IMR-90 (cell line): ENCODE measurements at regions not wholly inside any gene's neighbourhood (a gene's known extent, or its start where the extent isn't known, plus 50 kb on each side); places are given as distances from the start of the nearest gene placed in this dataset.

Experiments
- BHLHE40 ChIP-seq: fragments of 150-350 bp; IDR thresholded peaks from 2 replicates; pipeline ENCODE4 v1.6.1; 2016; ENCODE audit warnings: mild to moderate bottlenecking, low read depth, low read length
- CTCF ChIP-seq: conservative IDR thresholded peaks from 2 replicates; pipeline ENCODE4 v1.5.1; 2012; ENCODE audit warnings: mild to moderate bottlenecking, low read depth, low read length, improper control_type of control experiment
- FOS ChIP-seq: fragments of 150-350 bp; IDR thresholded peaks from 2 replicates; pipeline ENCODE4 v1.6.1; 2016; ENCODE audit warnings: low read depth, low read length
- MAFK ChIP-seq: IDR thresholded peaks from 2 replicates; pipeline ENCODE4 v1.6.1; 2012; ENCODE audit warnings: low read depth, low read length, improper control_type of control experiment
- MAZ ChIP-seq: IDR thresholded peaks from 2 replicates; pipeline ENCODE4 v1.6.1; 2012; ENCODE audit warnings: low read depth, mild to moderate bottlenecking, low read length, improper control_type of control experiment, moderate library complexity, borderline replicate concordance
- MXI1 ChIP-seq: IDR thresholded peaks from 2 replicates; pipeline ENCODE4 v1.6.1; 2012; ENCODE audit warnings: low read depth, mild to moderate bottlenecking, low read length, moderate library complexity, borderline replicate concordance
- POLR2A ChIP-seq: IDR thresholded peaks from 2 replicates; pipeline ENCODE4 v1.6.1; 2012; ENCODE audit warnings: mild to moderate bottlenecking, low read depth, low read length
- RAD21 ChIP-seq: IDR thresholded peaks from 2 replicates; pipeline ENCODE4 v1.6.1; 2012; ENCODE audit warnings: low read length, improper control_type of control experiment
- RCOR1 ChIP-seq: IDR thresholded peaks from 2 replicates; pipeline ENCODE4 v1.6.1; 2012; ENCODE audit warnings: mild to moderate bottlenecking, low read length, improper control_type of control experiment; ENCODE audit not compliant: insufficient replicate concordance
- USF2 ChIP-seq: fragments of 150-350 bp; IDR thresholded peaks from 2 replicates; pipeline ENCODE4 v1.6.1; 2017; ENCODE audit warnings: mild to moderate bottlenecking, antibody characterized with exemption, low read length, low read depth

GRCh38 chr5:39941416-39941815 lies 516.6 kb upstream of the DAB2 start:
- TF ChIP-seq BHLHE40 (no peak), CTCF (no peak), POLR2A (no peak), RCOR1 (no peak), USF2 (no peak), MAFK (no peak), FOS (no peak), MXI1 (no peak), RAD21 (no peak), MAZ (no peak)
